ENCODE measurements at regions not wholly inside any gene's neighbourhood (a gene's known extent, or its start where the extent isn't known, plus 50 kb on each side); places are given as distances from the start of the nearest gene placed in this dataset.

- TF ChIP-seq, protein P1, sequence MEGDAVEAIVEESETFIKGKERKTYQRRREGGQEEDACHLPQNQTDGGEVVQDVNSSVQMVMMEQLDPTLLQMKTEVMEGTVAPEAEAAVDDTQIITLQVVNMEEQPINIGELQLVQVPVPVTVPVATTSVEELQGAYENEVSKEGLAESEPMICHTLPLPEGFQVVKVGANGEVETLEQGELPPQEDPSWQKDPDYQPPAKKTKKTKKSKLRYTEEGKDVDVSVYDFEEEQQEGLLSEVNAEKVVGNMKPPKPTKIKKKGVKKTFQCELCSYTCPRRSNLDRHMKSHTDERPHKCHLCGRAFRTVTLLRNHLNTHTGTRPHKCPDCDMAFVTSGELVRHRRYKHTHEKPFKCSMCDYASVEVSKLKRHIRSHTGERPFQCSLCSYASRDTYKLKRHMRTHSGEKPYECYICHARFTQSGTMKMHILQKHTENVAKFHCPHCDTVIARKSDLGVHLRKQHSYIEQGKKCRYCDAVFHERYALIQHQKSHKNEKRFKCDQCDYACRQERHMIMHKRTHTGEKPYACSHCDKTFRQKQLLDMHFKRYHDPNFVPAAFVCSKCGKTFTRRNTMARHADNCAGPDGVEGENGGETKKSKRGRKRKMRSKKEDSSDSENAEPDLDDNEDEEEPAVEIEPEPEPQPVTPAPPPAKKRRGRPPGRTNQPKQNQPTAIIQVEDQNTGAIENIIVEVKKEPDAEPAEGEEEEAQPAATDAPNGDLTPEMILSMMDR (IDR thresholded peaks at IDR 0.05; ENCODE audit: low read length) = no peak
- no peak for TF ChIP-seq EZH2 (IDR thresholded peaks at IDR 0.05; ENCODE audit: borderline replicate concordance, low read length)
Observed at GRCh38 chr12:33752854-33753253, 269.4 kb upstream of the ALG10 start.

All from OCI-LY1 (cell line).